Natural killer cell (primary cell): ENCODE measurements at regions not wholly inside any gene's neighbourhood (a gene's known extent, or its start where the extent isn't known, plus 50 kb on each side); places are given as distances from the start of the nearest gene placed in this dataset.
"Not testable (repeated sequence)": the region's sequence is repeated elsewhere in the genome, so short reads cannot be mapped to it uniquely, and the experiment has no call there.

Experiments
- ATAC-seq, 3 donors: fragments of 150-1000 bp in 2 of 3; fragments of 200-7000 bp in 1 of 3; cut with Tn5 transposase; 1 replicate in 1 of 3; 2 replicates in 2 of 3; pipeline ENCODE4 v1.10.0; 2021; ENCODE audit warnings: mild to moderate bottlenecking in 2 of 3, moderate library complexity in 2 of 3
- DNase-seq, 2 donors: peaks; one replicate each; pipeline versions ENCODE4 v3.0.0 to v3.0.0-alpha.2; 2013 to 2021; ENCODE audit warnings: mixed read lengths in 1 of 2
- H3K27ac ChIP-seq: one replicate; pipeline ENCODE4 v1.5.1; 2013; ENCODE audit warnings: mild to moderate bottlenecking, low read length
- H3K27me3 ChIP-seq: one replicate; pipeline ENCODE4 v1.6.1; 2013; ENCODE audit warnings: low read length; ENCODE audit not compliant: control insufficient read depth, insufficient read depth
- H3K36me3 ChIP-seq: one replicate; pipeline ENCODE4 v1.6.1; 2013; ENCODE audit warnings: low read length; ENCODE audit not compliant: control insufficient read depth, insufficient read depth
- H3K4me1 ChIP-seq: one replicate; pipeline ENCODE4 v1.6.1; 2013; ENCODE audit warnings: low read length; ENCODE audit not compliant: control insufficient read depth, insufficient read depth
- H3K4me3 ChIP-seq: one replicate; pipeline ENCODE4 v1.5.1; 2013; ENCODE audit warnings: low read length
- H3K9me3 ChIP-seq: one replicate; pipeline ENCODE4 v1.6.1; 2013; ENCODE audit warnings: low read length; ENCODE audit not compliant: control insufficient read depth, insufficient read depth
- H3K27ac Mint-ChIP-seq, 2 donors: one replicate each; pipeline ENCODE4 v1.8.0; 2022; ENCODE audit warnings: mild to moderate bottlenecking in 2 of 2, mixed read lengths in 2 of 2, moderate library complexity in 1 of 2
- H3K27me3 Mint-ChIP-seq, 2 donors: one replicate each; pipeline ENCODE4 v1.8.0; 2022; ENCODE audit warnings: low read depth in 2 of 2, mixed read lengths in 2 of 2
- H3K36me3 Mint-ChIP-seq: one replicate; pipeline ENCODE4 v1.8.0; 2022; ENCODE audit warnings: mixed read lengths
- H3K4me1 Mint-ChIP-seq, 2 donors: one replicate each; pipeline ENCODE4 v1.8.0; 2022; ENCODE audit warnings: mixed read lengths in 2 of 2
- H3K4me3 Mint-ChIP-seq: one replicate; pipeline ENCODE4 v1.8.0; 2022; ENCODE audit warnings: mild to moderate bottlenecking, moderate library complexity, mixed read lengths
- H3K9me3 Mint-ChIP-seq, 2 donors: one replicate each; pipeline ENCODE4 v1.8.0; 2022; ENCODE audit warnings: mixed read lengths in 2 of 2
- CTCF ChIP-seq: fragments of 200-600 bp; IDR thresholded peaks from one replicate; pipeline ENCODE4 v1.8.0; 2022; ENCODE audit warnings: antibody characterized with exemption
- WGBS: methylation state at CpG from one replicate; pipeline ENCODE4 v1.1.7; 2013; ENCODE audit warnings: missing lambda C conversion rate; ENCODE audit not compliant: insufficient coverage; 5-methylcytosine and 5-hydroxymethylcytosine counted together
- intact Hi-C: fragments of 100-400 bp; cut with micrococcal nuclease; formaldehyde crosslinking; loops from one replicate; pipeline ENCODE4 v1.14.2; 2022

GRCh38 chr9:1882711-1883403 lies 132.3 kb upstream of the SMARCA2 start:
- Histone ChIP-seq H3K4me3 (no peak overlapping the region), H3K4me1 (no peaks in the 10 kb centered on the region), H3K27me3 (no peaks in the 10 kb centered on the region), H3K27ac (no peak overlapping the region), H3K9me3 (no peaks in the 10 kb centered on the region), H3K36me3 (no peaks in the 10 kb centered on the region)
- WGBS: 83% methylated on average over 4 of the region's 4 CpGs
- H3K36me3 Mint-ChIP-seq: no peaks in the 10 kb centered on the region
- no peak for TF ChIP-seq CTCF
- no peak for DNase-seq
- no peak for ATAC-seq
- no peak overlapping the region for H3K4me3 Mint-ChIP-seq
- peaks cover 8 to 9% of the 10 kb centered on the region in 2 donors for H3K27me3 Mint-ChIP-seq
- H3K9me3 Mint-ChIP-seq: no peaks in the 10 kb centered on the region
- H3K27ac Mint-ChIP-seq: no peak overlapping the region
- no peaks in the 10 kb centered on the region for H3K4me1 Mint-ChIP-seq
- intact Hi-C loops: no loop called here

GRCh38 chr9:1890201-1890600 lies 124.9 kb upstream of the SMARCA2 start:
- ATAC-seq (no peak), DNase-seq (no peak)
- Histone ChIP-seq H3K27ac (no peak overlapping the region), H3K4me1 (no peaks in the 10 kb centered on the region), H3K9me3 (no peaks in the 10 kb centered on the region), H3K4me3 (no peak overlapping the region), H3K27me3 (no peaks in the 10 kb centered on the region), H3K36me3 (no peaks in the 10 kb centered on the region)
- no peak for TF ChIP-seq CTCF
- Mint-ChIP-seq H3K27ac (no peak overlapping the region), H3K27me3 (peaks cover 4 to 10% of the 10 kb centered on the region in 2 donors), H3K36me3 (no peaks in the 10 kb centered on the region), H3K4me3 (no peak overlapping the region), H3K4me1 (no peaks in the 10 kb centered on the region), H3K9me3 (no peaks in the 10 kb centered on the region)
- 80% methylated on average over 2 of the region's 3 CpGs for WGBS
- intact Hi-C loops: no loop called here

GRCh38 chr9:1890816-1891215 lies 124.3 kb upstream of the SMARCA2 start:
- Mint-ChIP-seq H3K4me1 (no peaks in the 10 kb centered on the region), H3K27me3 (peaks cover 4 to 10% of the 10 kb centered on the region in 2 donors), H3K9me3 (no peaks in the 10 kb centered on the region), H3K4me3 (no peak overlapping the region), H3K36me3 (no peaks in the 10 kb centered on the region), H3K27ac (no peak overlapping the region)
- no peaks in the 10 kb centered on the region for H3K27me3 ChIP-seq
- ATAC-seq (no peak), DNase-seq (no peak)
- H3K27ac ChIP-seq: no peak overlapping the region
- H3K4me1 ChIP-seq: no peaks in the 10 kb centered on the region
- H3K4me3 ChIP-seq: no peak overlapping the region
- no peak for TF ChIP-seq CTCF
- intact Hi-C loops: no loop called here
- H3K36me3 ChIP-seq: no peaks in the 10 kb centered on the region
- no peaks in the 10 kb centered on the region for H3K9me3 ChIP-seq
- WGBS: 72% methylated on average over 3 of the region's 3 CpGs

- H3K4me1 ChIP-seq, H3K27me3 ChIP-seq, H3K36me3 ChIP-seq, DNase-seq, intact Hi-C loops, H3K27ac Mint-ChIP-seq, H3K4me3 Mint-ChIP-seq, H3K27ac ChIP-seq, H3K4me1 Mint-ChIP-seq, ATAC-seq, H3K4me3 ChIP-seq: not testable (repeated sequence)
- 80% methylated on average over 5 of the region's 6 CpGs for WGBS
- peaks cover 14% of the 10 kb centered on the region for H3K9me3 ChIP-seq
- Mint-ChIP-seq H3K36me3 (peaks cover 11% of the 10 kb centered on the region), H3K27me3 (peaks cover 18 to 30% of the 10 kb centered on the region in 2 donors), H3K9me3 (peaks cover 10 to 17% of the 10 kb centered on the region in 2 donors)
Observed at GRCh38 chr9:1903080-1903704, 112.0 kb upstream of the SMARCA2 start.
